GM12872 (cell line): ENCODE measurements at regions not wholly inside any gene's neighbourhood (a gene's known extent, or its start where the extent isn't known, plus 50 kb on each side); places are given as distances from the start of the nearest gene placed in this dataset.

Source experiments
- TF ChIP-seq, protein P1 (sequence below): IDR thresholded peaks from 3 replicates; pipeline ENCODE4 v1.5.1; 2011; ENCODE audit warnings: low read depth, mild to moderate bottlenecking, low read length, moderate library complexity; ENCODE audit not compliant: insufficient read depth

GRCh38 chr5:39586185-39586584 lies 161.4 kb upstream of the DAB2 start:
- TF ChIP-seq, protein P1, sequence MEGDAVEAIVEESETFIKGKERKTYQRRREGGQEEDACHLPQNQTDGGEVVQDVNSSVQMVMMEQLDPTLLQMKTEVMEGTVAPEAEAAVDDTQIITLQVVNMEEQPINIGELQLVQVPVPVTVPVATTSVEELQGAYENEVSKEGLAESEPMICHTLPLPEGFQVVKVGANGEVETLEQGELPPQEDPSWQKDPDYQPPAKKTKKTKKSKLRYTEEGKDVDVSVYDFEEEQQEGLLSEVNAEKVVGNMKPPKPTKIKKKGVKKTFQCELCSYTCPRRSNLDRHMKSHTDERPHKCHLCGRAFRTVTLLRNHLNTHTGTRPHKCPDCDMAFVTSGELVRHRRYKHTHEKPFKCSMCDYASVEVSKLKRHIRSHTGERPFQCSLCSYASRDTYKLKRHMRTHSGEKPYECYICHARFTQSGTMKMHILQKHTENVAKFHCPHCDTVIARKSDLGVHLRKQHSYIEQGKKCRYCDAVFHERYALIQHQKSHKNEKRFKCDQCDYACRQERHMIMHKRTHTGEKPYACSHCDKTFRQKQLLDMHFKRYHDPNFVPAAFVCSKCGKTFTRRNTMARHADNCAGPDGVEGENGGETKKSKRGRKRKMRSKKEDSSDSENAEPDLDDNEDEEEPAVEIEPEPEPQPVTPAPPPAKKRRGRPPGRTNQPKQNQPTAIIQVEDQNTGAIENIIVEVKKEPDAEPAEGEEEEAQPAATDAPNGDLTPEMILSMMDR = no peak

DNA sequence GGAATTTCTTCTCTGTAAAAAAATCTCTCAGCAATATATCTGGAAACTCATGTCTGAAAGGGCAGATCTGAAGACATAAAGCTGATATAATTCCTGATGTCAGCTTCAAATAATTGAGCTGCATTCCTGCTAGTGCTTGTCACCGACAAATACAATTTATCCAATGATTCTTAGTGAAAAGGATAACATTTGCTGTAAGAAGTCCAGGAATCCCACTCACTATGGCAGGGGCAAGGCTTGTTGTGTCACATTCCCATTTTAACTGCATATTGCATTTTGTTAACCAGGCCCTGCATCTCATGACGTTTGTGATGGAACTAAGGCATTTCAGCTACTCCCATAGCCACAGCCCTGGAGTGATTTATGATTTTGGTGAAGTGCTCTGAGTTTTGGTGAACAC lies 160.1 kb upstream of the DAB2 start:
- TF ChIP-seq, protein P1 = no peak

DNA sequence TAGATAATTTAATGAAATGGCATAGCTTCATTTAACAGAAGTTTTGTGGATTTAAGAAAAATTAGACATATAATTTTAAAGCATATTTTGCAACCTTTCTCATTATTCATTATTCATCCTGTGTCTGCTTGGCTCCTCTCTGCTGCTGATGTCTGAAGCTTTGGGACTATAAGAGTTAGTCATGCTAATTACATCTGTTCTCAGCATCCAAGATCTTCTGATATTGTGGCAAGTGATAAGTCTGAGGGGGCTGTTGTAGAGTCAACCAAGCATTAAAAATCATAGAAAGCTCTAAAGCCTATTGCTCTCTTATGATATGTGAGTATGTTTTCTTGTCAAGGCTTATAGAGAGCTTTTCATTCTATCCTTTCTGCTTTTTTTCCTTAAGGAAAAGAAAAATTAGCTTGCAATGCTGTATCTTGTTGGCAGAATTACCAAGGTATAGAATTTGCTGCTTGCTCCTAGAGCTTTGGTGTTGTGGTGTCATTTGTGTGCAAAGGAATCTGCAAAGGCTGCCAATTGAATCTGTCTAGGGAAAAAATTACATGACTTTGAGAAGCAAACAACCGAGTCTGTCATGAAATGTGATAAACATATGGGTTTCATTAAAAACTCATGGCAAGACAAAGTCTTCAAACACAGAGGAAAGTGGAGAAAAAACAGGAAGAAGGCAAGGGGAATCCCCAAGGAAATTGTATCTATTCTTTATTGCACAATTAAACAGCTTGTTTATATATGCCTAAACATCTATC lies 156.1 kb upstream of the DAB2 start:
- TF ChIP-seq, protein P1 = no peak

- TF ChIP-seq, protein P1 = no peak
These were observed 155.0 kb upstream of the DAB2 start for GRCh38 chr5:39579750-39580149.

GRCh38 chr5:39578887-39579497 lies 154.2 kb upstream of the DAB2 start:
- TF ChIP-seq, protein P1 = peak; percentile 29; the same call in 1 of the 3 replicates

DNA sequence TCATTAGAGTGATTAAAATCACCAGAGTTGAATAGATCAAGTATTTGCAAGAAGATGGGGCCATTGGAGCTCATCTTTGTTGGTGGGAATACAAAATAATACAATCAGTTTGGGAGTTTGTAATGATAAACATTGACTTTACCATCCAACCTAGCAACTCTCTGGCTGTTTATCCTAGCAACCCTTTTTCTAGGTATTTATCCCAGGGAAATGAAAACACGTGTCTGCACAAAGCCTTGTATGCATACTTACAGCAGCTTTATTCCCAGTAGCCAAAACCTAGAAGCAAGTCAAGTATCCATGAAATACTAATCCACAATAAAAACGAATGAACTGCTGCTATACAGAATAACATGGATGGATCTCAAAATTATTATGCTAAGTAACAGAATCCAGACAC lies 152.7 kb upstream of the DAB2 start:
- TF ChIP-seq, protein P1 = no peak

DNA sequence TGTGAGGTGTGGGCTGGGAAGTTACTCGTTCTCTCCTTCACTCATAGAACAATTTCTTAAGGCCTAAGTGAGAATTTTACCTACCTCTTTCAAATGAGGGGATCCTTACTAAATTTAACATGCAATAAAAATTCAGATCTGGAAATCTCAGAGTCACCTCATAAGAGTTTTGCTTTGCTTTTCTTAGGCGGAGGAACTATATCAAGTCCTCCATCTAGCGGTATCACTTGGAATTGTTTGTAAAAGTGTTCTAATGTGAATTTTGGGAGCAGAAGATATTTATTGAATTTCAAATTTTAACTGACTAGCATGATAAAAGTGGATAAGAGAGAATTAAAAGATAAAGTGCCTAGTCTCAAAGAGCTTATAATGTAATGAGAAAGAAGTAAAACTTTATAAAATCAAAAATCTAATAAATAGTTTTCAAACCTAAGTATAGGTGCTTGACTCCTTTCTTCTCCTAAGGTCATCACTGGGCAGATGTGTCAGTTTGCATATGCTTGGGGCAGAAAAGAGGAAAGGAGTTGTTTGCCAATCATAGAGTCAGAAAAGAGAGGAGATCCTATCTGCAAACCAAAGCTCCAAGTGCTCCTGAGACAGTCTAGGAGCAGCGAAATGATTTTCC lies 145.7 kb upstream of the DAB2 start:
- TF ChIP-seq, protein P1 = peak; percentile 53; the same call in 2 of the 3 replicates
